PFSK-1 (cell line): ENCODE measurements at regions not wholly inside any gene's neighbourhood (a gene's known extent, or its start where the extent isn't known, plus 50 kb on each side); places are given as distances from the start of the nearest gene placed in this dataset.

Source experiments
- FOXP2 ChIP-seq: optimal IDR thresholded peaks from 2 replicates; pipeline ENCODE3; 2011; ENCODE audit warnings: borderline replicate concordance, control low read depth, inconsistent platforms; ENCODE audit not compliant: insufficient read depth; ENCODE audit errors: extremely low read length, extremely low read depth
- POLR2AphosphoS5 ChIP-seq: IDR thresholded peaks from 2 replicates; pipeline ENCODE4 v1.6.1; 2012; ENCODE audit warnings: low read depth, mild to moderate bottlenecking, control low read depth, low read length, moderate library complexity
- REST ChIP-seq, 2 experiments: IDR thresholded peaks; 2 replicates each; pipeline versions ENCODE4 v1.6.1 to v1.8.0; 2011 to 2012; ENCODE audit warnings: low read depth in 2 of 2, low read length in 2 of 2, control low read depth in 1 of 2, inconsistent platforms in 1 of 2, mild to moderate bottlenecking in 1 of 2, moderate library complexity in 1 of 2; ENCODE audit not compliant: insufficient read depth in 1 of 2
- SIN3A ChIP-seq: IDR thresholded peaks from 2 replicates; pipeline ENCODE4 v1.6.1; 2012; ENCODE audit warnings: mild to moderate bottlenecking, low read length, moderate library complexity, borderline replicate concordance; ENCODE audit not compliant: insufficient read depth
- TAF1 ChIP-seq: IDR thresholded peaks from 2 replicates; pipeline ENCODE4 v1.6.1; 2012; ENCODE audit warnings: low read length, control low read depth, borderline replicate concordance; ENCODE audit not compliant: insufficient read depth

- no peak for TF ChIP-seq TAF1
- TF ChIP-seq REST (IDR thresholded peaks at IDR 0.05; ENCODE audit: insufficient read depth in 1 of 2, low read depth in 2 of 2, low read length in 2 of 2) = no peak
- no peak for TF ChIP-seq FOXP2
- TF ChIP-seq SIN3A = no peak
- TF ChIP-seq POLR2AphosphoS5 = no peak
Measured at GRCh38 chr3:145307272-145307671, 853.7 kb downstream of the PLOD2 start.

GRCh38 chr3:145313751-145314150, 847.2 kb downstream of the PLOD2 start:
- TF ChIP-seq FOXP2 (no peak), SIN3A (no peak), REST (IDR thresholded peaks at IDR 0.05; ENCODE audit: insufficient read depth in 1 of 2, low read depth in 2 of 2, low read length in 2 of 2) (no peak), TAF1 (no peak), POLR2AphosphoS5 (no peak)

- no peak for TF ChIP-seq TAF1
- no peak for TF ChIP-seq POLR2AphosphoS5
- no peak for TF ChIP-seq REST (IDR thresholded peaks at IDR 0.05; ENCODE audit: insufficient read depth in 1 of 2, low read depth in 2 of 2, low read length in 2 of 2)
- no peak for TF ChIP-seq SIN3A
- TF ChIP-seq FOXP2 = no peak
Measured at GRCh38 chr3:145326666-145327065, 834.3 kb downstream of the PLOD2 start.

GRCh38 chr3:145333931-145334330, 827.1 kb downstream of the PLOD2 start:
- TF ChIP-seq SIN3A (no peak), FOXP2 (no peak), REST (IDR thresholded peaks at IDR 0.05; ENCODE audit: insufficient read depth in 1 of 2, low read depth in 2 of 2, low read length in 2 of 2) (no peak), TAF1 (no peak), POLR2AphosphoS5 (no peak)

GRCh38 chr3:145355206-145355605, 805.8 kb downstream of the PLOD2 start:
- TF ChIP-seq TAF1 (no peak), FOXP2 (no peak), SIN3A (no peak), REST (IDR thresholded peaks at IDR 0.05; ENCODE audit: insufficient read depth in 1 of 2, low read depth in 2 of 2, low read length in 2 of 2) (no peak), POLR2AphosphoS5 (no peak)
